ENCODE measurements at regions not wholly inside any gene's neighbourhood (a gene's known extent, or its start where the extent isn't known, plus 50 kb on each side); places are given as distances from the start of the nearest gene placed in this dataset.

DNA sequence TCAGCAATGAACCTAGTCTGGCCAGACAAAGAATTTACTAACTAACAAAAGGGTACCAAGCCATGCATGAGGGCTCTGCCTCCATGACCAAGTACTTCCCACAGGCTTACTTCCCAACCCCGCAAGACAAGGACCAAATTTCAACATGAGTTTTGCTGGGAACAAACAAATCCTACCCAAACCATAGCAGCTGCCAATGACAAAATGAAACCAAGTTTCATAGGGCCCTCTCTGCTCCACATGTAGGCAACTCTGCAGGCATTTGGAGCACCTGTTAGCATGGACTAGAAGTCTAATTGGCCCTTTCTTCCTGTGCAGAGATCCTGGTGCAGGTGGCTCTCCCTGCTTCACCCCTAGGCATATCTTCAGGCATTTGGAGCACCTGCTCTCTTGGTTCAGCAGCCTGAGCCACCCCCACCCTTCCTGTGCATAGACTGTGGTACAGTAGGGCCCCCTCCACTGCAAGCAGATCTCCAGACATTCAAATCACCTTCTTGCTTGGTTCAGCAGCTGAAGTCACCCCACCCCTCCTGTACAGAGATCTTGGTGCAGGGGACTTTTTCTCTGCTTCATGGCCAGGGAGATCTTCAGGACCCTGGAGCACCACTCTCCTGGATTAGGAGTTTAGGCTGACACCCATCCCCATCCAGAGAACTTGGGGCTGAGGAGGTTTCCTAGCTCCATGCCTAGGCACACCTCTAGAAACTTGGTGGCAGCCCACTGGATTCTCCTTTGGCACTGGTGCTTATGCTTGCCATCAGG lies 308.7 kb downstream of the RPAP3 start:
- intact Hi-C loops (cut with DNase I): loop anchor here (5.0 to 10.0 kb wide), 2 partner anchors 108 to 365 kb away; no protein-coding TSS in a partner anchor
- DNase-seq (ENCODE audit: low spot score in 2 of 2): no peak
- Histone ChIP-seq H3K27ac (no peak overlapping the region), H3K27me3 (no peaks in the 10 kb centered on the region), H3K36me3 (no peaks in the 10 kb centered on the region), H3K4me3 (no peak overlapping the region), H3K9me3 (peaks cover 0 to 25% of the 10 kb centered on the region in 2 donors), H3K4me1 (peaks cover 0 to 10% of the 10 kb centered on the region in 2 donors)
- TF ChIP-seq, protein P1, sequence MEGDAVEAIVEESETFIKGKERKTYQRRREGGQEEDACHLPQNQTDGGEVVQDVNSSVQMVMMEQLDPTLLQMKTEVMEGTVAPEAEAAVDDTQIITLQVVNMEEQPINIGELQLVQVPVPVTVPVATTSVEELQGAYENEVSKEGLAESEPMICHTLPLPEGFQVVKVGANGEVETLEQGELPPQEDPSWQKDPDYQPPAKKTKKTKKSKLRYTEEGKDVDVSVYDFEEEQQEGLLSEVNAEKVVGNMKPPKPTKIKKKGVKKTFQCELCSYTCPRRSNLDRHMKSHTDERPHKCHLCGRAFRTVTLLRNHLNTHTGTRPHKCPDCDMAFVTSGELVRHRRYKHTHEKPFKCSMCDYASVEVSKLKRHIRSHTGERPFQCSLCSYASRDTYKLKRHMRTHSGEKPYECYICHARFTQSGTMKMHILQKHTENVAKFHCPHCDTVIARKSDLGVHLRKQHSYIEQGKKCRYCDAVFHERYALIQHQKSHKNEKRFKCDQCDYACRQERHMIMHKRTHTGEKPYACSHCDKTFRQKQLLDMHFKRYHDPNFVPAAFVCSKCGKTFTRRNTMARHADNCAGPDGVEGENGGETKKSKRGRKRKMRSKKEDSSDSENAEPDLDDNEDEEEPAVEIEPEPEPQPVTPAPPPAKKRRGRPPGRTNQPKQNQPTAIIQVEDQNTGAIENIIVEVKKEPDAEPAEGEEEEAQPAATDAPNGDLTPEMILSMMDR (IDR thresholded peaks at IDR 0.05): no peak

GRCh38 chr12:47394070-47394469 lies 311.8 kb downstream of the RPAP3 start:
- Histone ChIP-seq H3K4me1 (peaks cover 0 to 10% of the 10 kb centered on the region in 2 donors), H3K27ac (peak overlapping the region in 1 of 2 donors; percentile 31), H3K36me3 (no peaks in the 10 kb centered on the region), H3K4me3 (no peak overlapping the region), H3K9me3 (peaks cover 0 to 25% of the 10 kb centered on the region in 2 donors), H3K27me3 (no peaks in the 10 kb centered on the region)
- DNase-seq (ENCODE audit: low spot score in 2 of 2): no peak
- TF ChIP-seq, protein P1 (IDR thresholded peaks at IDR 0.05): no peak
- intact Hi-C loops (cut with DNase I): loop anchor here (10.0 kb wide), 1 partner anchor 111 kb away; no protein-coding TSS in a partner anchor

DNA sequence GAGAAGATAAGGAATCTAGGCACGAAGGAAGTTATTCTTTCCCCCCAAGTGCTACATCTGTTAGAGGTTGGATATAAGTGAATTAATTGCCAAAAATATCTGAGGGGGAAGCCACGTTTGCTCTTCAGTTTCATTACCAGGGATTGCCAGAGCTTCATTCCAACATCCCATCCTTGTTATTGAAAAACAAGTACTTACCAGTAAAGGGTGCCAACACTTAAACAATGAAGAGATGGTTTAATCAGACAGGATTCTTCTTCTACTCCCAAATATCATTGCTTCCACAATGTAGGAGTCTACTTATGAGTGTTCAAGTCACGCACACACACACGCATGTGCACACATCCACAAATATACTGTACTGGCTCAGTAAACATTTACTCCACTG lies 312.4 kb downstream of the RPAP3 start:
- intact Hi-C loops (cut with DNase I): loop anchor here (2.0 to 10.0 kb wide), 2 partner anchors 15 to 111 kb away; no protein-coding TSS in a partner anchor

DNA sequence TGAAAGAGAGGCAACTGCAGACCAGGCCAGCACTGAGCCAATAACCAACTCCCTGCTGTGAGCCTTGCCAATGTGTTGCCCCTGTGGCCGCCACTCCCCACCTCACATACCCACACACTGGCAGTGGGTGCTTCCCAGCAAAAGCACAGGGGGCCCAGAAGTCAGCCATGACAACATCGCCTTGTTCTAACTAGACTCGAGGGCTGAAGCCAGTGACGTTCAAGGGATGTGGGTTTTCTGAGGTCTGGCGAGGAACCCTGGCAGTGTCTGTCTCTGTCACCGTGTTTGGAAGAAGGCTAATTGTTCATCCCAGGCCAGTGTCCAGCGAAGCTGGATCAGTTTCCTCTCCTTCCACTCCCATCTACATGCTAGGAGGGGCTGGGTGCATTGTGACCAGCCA lies 311.8 kb upstream of the AMIGO2 start:
- H3K9me3 ChIP-seq: peaks cover 0 to 1% of the 10 kb centered on the region in 2 donors
- intact Hi-C loops (cut with DNase I): loop anchor here (10.0 kb wide), 1 partner anchor 113 kb away; no protein-coding TSS in a partner anchor
- no peaks in the 10 kb centered on the region for H3K36me3 ChIP-seq
- no peak overlapping the region for H3K4me3 ChIP-seq
- DNase-seq (ENCODE audit: low spot score in 2 of 2): no peak
- H3K27me3 ChIP-seq: no peaks in the 10 kb centered on the region
- TF ChIP-seq, protein P1 (IDR thresholded peaks at IDR 0.05): no peak
- H3K4me1 ChIP-seq: peaks cover 0 to 10% of the 10 kb centered on the region in 2 donors
- no peak overlapping the region for H3K27ac ChIP-seq

More for the DNA sequence above, 312.4 kb downstream of the RPAP3 start:
- DNase-seq (ENCODE audit: low spot score in 2 of 2): no peak
- H3K4me1 ChIP-seq: peaks cover 0 to 10% of the 10 kb centered on the region in 2 donors
- no peaks in the 10 kb centered on the region for H3K36me3 ChIP-seq
- TF ChIP-seq, protein P1 (IDR thresholded peaks at IDR 0.05): no peak
- peak overlapping the region in 1 of 2 donors; percentile 14 for H3K4me3 ChIP-seq
- H3K9me3 ChIP-seq: peaks cover 0 to 19% of the 10 kb centered on the region in 2 donors
- H3K27ac ChIP-seq: peak overlapping the region; percentile 31 to 58
- H3K27me3 ChIP-seq: no peaks in the 10 kb centered on the region

DNA sequence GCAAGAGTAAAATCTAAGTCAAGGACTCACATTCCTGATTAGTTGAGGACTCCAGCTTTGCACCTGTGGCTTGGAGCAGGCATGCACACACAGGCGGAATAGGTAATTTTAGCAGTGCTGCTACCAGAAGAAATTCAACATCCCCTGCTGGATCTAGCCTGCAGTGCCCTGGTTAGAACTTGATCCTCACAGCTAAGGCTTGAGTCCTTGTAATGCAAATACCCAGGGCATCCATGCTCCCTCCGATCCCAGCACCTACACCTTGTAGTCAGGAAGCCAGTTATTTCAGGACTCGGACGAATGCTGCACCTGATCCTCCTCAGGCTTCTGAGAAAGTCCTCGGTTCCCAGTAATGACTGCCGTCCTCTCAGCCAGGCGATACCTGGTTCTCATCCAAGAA lies 309.0 kb upstream of the AMIGO2 start:
- no peak for DNase-seq (ENCODE audit: low spot score in 2 of 2)
- Histone ChIP-seq H3K27me3 (no peaks in the 10 kb centered on the region), H3K4me1 (peaks cover 0 to 16% of the 10 kb centered on the region in 2 donors), H3K9me3 (no peaks in the 10 kb centered on the region), H3K36me3 (no peaks in the 10 kb centered on the region), H3K27ac (no peak overlapping the region), H3K4me3 (no peak overlapping the region)
- intact Hi-C loops (cut with DNase I): no loop called here
- TF ChIP-seq, protein P1 (IDR thresholded peaks at IDR 0.05): no peak

All from ascending aorta (tissue), 2 donors.